Prostate gland (tissue), 2 donors: ENCODE measurements at regions not wholly inside any gene's neighbourhood (a gene's known extent, or its start where the extent isn't known, plus 50 kb on each side); places are given as distances from the start of the nearest gene placed in this dataset.
"Not testable (repeated sequence)": the region's sequence is repeated elsewhere in the genome, so short reads cannot be mapped to it uniquely, and the experiment has no call there.

ENCODE experiments used
- POLR2A ChIP-seq: fragments of 450-650 bp; IDR thresholded peaks from one replicate; pipeline ENCODE4 v1.6.1; 2016; ENCODE audit warnings: antibody characterized with exemption, mild to moderate bottlenecking
- POLR2AphosphoS5 ChIP-seq: sonication (generic); formaldehyde crosslinking; IDR thresholded peaks from one replicate; pipeline ENCODE4 v1.6.1; 2017; ENCODE audit warnings: antibody characterized with exemption
- TF ChIP-seq, protein P1 (sequence below), 4 experiments: fragments of 200-600 bp in 2 of 4; fragments of 450-650 bp in 2 of 4; sonication (generic) in 2 of 4; IDR thresholded peaks; 1 replicate in 3 of 4; 2 replicates in 1 of 4; pipeline ENCODE4 v1.5.1; 2016 to 2019; ENCODE audit warnings: antibody characterized with exemption in 4 of 4, mild to moderate bottlenecking in 2 of 4, moderate library complexity in 2 of 4

DNA sequence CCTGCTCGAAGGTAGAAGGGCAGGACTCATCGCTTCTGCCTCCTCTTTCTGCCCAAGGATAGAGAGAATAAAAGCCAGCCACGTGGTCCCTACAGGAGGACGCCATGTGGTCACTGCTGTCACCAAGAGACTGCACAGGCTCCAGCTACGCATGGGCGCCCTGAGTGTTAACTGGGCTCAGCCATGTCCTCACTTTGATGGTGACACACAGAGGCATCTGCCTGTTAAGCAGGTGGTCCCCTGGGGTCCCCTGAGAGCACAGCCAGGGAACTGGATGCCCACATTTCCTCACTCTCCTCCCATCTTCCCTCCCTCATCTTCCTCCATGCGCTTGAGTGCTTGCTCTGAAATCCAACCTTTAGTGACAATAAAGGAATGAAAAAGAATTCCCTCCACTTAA, 152.6 kb downstream of the LAT start:
- TF ChIP-seq, protein P1, sequence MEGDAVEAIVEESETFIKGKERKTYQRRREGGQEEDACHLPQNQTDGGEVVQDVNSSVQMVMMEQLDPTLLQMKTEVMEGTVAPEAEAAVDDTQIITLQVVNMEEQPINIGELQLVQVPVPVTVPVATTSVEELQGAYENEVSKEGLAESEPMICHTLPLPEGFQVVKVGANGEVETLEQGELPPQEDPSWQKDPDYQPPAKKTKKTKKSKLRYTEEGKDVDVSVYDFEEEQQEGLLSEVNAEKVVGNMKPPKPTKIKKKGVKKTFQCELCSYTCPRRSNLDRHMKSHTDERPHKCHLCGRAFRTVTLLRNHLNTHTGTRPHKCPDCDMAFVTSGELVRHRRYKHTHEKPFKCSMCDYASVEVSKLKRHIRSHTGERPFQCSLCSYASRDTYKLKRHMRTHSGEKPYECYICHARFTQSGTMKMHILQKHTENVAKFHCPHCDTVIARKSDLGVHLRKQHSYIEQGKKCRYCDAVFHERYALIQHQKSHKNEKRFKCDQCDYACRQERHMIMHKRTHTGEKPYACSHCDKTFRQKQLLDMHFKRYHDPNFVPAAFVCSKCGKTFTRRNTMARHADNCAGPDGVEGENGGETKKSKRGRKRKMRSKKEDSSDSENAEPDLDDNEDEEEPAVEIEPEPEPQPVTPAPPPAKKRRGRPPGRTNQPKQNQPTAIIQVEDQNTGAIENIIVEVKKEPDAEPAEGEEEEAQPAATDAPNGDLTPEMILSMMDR (IDR thresholded peaks at IDR 0.05), result not testable (repeated sequence)
- not testable (repeated sequence) for TF ChIP-seq POLR2A, POLR2AphosphoS5
